SKM-1 (cell line): ENCODE measurements at regions not wholly inside any gene's neighbourhood (a gene's known extent, or its start where the extent isn't known, plus 50 kb on each side); places are given as distances from the start of the nearest gene placed in this dataset.

Experiments
- DNase-seq: peaks from one replicate; lab custom pipeline; 2025; ENCODE audit not compliant: unreplicated experiment; lab: John Stamatoyannopoulos, UW

DNA sequence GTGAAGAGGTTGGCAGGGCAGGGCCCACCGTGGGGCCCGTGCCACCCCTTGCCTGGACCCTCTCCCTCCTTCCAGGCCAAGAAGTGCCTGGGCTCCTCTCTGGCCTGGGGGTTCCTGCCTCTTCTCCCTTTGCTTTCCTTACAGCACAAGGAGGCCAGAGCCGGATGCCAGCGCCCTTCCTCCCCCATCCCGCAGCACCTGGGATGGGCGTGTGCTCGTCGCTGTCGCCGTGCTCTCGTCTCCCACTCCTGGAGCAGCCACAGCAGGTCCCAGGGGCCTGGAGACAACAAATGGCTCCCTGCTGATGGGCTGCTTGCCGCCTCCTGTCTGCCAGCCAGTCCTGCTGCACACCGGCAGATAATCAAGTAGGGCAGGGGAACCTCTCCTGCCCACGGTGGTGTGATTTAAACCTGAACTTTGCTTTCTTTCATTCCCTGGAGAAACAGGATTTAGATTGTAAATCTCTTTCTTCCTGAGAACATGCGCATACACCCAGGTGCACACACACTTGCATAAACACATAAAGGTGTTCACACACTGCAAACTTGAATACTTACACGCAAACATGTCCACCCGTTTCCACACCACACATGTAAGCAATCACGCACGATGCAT lies 50.8 kb upstream of the POU3F1 start:
- DNase-seq = no peak
